Nephron (organoid): ENCODE measurements at regions not wholly inside any gene's neighbourhood (a gene's known extent, or its start where the extent isn't known, plus 50 kb on each side); places are given as distances from the start of the nearest gene placed in this dataset.
A peak's percentile ranks its signal among the peaks of the same experiment; 100 is the strongest.

Experiments used
- H3K27ac Mint-ChIP-seq, 3 experiments: 2 replicates each; pipeline ENCODE4 v1.8.0; 2020; ENCODE audit warnings: mixed read lengths in 3 of 3, mild to moderate bottlenecking in 2 of 3, moderate library complexity in 1 of 3
- H3K27me3 Mint-ChIP-seq: 2 replicates; pipeline ENCODE4 v1.8.0; 2021; ENCODE audit warnings: low read depth, mild to moderate bottlenecking, moderate library complexity, mixed read lengths
- H3K36me3 Mint-ChIP-seq: 2 replicates; pipeline ENCODE4 v1.8.0; 2020; ENCODE audit warnings: low read depth, mixed read lengths
- H3K4me1 Mint-ChIP-seq: 2 replicates; pipeline ENCODE4 v1.8.0; 2020; ENCODE audit warnings: mixed read lengths
- H3K4me3 Mint-ChIP-seq, 3 experiments: 2 replicates each; pipeline ENCODE4 v1.8.0; 2020; ENCODE audit warnings: mild to moderate bottlenecking in 3 of 3, mixed read lengths in 3 of 3, moderate library complexity in 2 of 3
- H3K9me3 Mint-ChIP-seq: 2 replicates; pipeline ENCODE4 v1.8.0; 2020; ENCODE audit warnings: mixed read lengths
- TF ChIP-seq, protein P1 (sequence below), 3 experiments: fragments of 200-600 bp; sonication (generic); IDR thresholded peaks; one replicate each; pipeline ENCODE4 v1.5.0; 2021; ENCODE audit warnings: antibody characterized with exemption in 3 of 3; ENCODE audit not compliant: unreplicated experiment in 3 of 3

DNA sequence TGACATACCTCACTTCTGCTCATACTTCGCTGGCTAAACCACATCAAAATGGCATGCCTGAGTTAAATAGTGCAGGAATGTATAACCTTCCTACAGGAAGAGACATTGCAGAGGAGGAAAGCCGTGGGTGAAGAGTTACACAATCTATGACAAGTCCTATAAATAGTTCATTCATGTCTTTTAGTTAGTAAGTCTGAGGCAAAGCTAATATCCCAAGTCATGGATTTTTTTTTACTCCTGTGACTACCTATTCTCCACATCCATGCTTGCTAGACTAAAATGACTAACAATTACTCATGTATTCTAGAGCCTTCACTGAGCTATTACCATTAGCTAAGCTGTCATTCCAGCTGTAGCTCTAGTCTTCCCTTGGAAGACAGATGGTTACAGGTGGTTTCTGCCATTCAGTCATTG, 391.3 kb downstream of the NR2F1-AS1 start:
- Mint-ChIP-seq H3K4me1 (peaks cover 23% of the 10 kb centered on the region), H3K36me3 (no peaks in the 10 kb centered on the region), H3K27ac (no peak overlapping the region), H3K9me3 (peaks cover 6% of the 10 kb centered on the region), H3K27me3 (no peaks in the 10 kb centered on the region), H3K4me3 (no peak overlapping the region)
- TF ChIP-seq, protein P1, sequence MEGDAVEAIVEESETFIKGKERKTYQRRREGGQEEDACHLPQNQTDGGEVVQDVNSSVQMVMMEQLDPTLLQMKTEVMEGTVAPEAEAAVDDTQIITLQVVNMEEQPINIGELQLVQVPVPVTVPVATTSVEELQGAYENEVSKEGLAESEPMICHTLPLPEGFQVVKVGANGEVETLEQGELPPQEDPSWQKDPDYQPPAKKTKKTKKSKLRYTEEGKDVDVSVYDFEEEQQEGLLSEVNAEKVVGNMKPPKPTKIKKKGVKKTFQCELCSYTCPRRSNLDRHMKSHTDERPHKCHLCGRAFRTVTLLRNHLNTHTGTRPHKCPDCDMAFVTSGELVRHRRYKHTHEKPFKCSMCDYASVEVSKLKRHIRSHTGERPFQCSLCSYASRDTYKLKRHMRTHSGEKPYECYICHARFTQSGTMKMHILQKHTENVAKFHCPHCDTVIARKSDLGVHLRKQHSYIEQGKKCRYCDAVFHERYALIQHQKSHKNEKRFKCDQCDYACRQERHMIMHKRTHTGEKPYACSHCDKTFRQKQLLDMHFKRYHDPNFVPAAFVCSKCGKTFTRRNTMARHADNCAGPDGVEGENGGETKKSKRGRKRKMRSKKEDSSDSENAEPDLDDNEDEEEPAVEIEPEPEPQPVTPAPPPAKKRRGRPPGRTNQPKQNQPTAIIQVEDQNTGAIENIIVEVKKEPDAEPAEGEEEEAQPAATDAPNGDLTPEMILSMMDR (IDR thresholded peaks at IDR 0.05; ENCODE audit: unreplicated experiment in 3 of 3): no peak

DNA sequence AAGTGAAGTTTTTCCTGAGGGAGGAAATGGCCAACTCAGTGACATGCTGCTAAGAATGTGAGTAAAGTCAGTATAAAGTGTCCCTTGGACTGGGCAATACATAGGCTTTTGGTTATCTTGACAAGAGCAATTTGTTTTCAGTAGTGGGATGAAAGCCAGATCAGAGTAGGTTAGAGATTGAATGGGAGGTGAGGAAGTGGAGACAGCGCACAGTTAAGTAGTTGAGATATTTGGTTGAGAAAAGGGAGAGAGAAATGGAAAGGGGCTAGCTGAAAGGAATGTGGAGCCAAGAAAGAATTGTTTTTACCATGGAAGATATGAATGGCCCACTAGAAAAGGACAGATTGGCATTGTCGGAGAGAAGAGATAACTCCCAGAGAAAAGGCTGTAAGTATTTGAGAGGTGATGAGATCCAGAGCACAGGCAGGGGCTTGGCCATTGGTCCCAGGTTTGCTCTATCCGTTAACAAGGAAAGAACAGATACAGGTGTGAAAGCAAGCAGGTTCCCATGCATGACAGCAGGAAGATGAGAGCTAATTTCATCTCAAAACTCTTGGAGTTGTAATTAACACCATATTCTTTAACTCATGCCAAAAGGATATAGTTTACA, 392.0 kb downstream of the NR2F1-AS1 start:
- Mint-ChIP-seq H3K9me3 (peaks cover 6% of the 10 kb centered on the region), H3K27ac (no peak overlapping the region), H3K4me3 (no peak overlapping the region), H3K36me3 (no peaks in the 10 kb centered on the region), H3K27me3 (no peaks in the 10 kb centered on the region), H3K4me1 (peaks cover 23% of the 10 kb centered on the region)
- TF ChIP-seq, protein P1 (IDR thresholded peaks at IDR 0.05; ENCODE audit: unreplicated experiment in 3 of 3): no peak

DNA sequence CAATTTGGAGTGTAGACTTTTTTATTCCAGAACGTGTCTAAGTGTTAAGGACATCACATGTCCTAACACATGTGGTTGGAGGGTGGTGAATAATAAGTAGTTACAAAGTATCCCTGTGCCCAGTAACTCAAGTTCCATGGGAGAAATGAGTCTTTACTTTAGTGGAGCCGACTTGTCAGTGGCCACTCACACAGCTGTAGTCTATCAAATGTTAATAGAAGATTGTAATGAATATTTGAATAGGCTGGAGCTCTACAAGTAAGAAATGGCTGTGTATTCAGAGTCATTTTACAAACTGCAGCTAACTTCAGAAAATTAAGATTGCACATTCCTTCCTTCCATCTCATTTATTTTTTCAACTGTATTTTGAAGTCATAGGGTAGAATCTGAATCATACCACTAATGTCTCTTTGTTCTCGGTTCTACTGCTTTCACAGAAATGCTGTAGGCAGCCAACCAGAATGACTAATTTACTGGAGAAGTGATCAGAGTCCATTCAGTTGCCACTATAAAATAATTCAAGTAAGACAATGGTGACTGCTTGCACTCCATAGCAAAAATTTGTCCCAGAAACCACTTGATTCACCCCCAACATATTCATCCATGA, 394.8 kb downstream of the NR2F1-AS1 start:
- H3K4me3 Mint-ChIP-seq: no peak overlapping the region
- H3K27ac Mint-ChIP-seq: peak overlapping the region in 2 of 3 experiments; percentile 28 to 48
- H3K9me3 Mint-ChIP-seq: peaks cover 6% of the 10 kb centered on the region
- H3K27me3 Mint-ChIP-seq: no peaks in the 10 kb centered on the region
- no peaks in the 10 kb centered on the region for H3K36me3 Mint-ChIP-seq
- TF ChIP-seq, protein P1 (IDR thresholded peaks at IDR 0.05; ENCODE audit: unreplicated experiment in 3 of 3): no peak
- H3K4me1 Mint-ChIP-seq: peaks cover 5% of the 10 kb centered on the region

DNA sequence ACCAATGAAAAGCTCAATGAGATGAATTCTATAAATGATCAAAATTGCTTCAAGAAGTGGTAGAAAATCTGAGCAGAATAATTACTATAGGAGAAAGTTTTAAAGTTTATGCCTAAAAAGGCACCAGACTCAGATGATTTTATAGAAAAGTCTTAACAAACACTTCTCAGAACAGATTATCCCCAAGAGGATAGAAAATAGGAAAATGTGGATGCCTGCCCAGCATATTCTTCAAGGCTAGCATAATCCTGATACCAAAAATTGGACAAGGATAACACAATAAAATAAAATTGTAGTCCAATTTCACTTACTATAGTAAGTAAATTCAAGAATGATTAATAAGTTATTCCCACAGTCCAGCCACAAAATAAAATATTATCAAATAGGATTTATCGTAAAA, 397.0 kb downstream of the NR2F1-AS1 start:
- Mint-ChIP-seq H3K27me3 (no peaks in the 10 kb centered on the region), H3K9me3 (peaks cover 9% of the 10 kb centered on the region), H3K36me3 (no peaks in the 10 kb centered on the region)

DNA sequence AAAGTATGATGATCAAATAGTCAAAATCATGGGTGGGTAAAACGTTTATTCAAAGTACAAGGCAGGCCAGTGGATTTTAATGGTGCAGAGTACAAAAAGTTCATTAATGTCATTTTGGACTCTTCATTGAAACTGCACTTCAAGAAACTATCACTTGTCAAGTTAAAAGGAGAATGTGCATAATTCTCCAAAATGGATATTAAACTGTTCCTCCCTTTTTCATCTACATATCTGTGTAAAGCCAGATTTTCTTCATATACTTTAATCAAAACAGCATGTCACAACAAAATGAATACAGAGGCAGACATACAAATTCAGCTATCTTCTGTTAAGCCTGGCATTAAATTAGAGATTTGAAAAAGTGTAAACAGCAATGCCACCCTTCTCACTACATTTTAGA, 401.6 kb downstream of the NR2F1-AS1 start:
- peaks cover 7% of the 10 kb centered on the region for H3K9me3 Mint-ChIP-seq
- peaks cover 5% of the 10 kb centered on the region for H3K4me1 Mint-ChIP-seq
- H3K4me3 Mint-ChIP-seq: no peak overlapping the region

More for the DNA sequence above, 397.0 kb downstream of the NR2F1-AS1 start:
- Mint-ChIP-seq H3K4me1 (peaks cover 5% of the 10 kb centered on the region), H3K4me3 (no peak overlapping the region), H3K27ac (no peak overlapping the region)
- TF ChIP-seq, protein P1 (IDR thresholded peaks at IDR 0.05; ENCODE audit: unreplicated experiment in 3 of 3): no peak

More for the DNA sequence above, 401.6 kb downstream of the NR2F1-AS1 start:
- Mint-ChIP-seq H3K27me3 (no peaks in the 10 kb centered on the region), H3K27ac (no peak overlapping the region), H3K36me3 (no peaks in the 10 kb centered on the region)
- TF ChIP-seq, protein P1 (IDR thresholded peaks at IDR 0.05; ENCODE audit: unreplicated experiment in 3 of 3): no peak
